GM12878 (cell line): ENCODE measurements at regions not wholly inside any gene's neighbourhood (a gene's known extent, or its start where the extent isn't known, plus 50 kb on each side); places are given as distances from the start of the nearest gene placed in this dataset.

Experiments used
- ATAC-seq: fragments of 200-7000 bp; cut with Tn5 transposase; 3 replicates; pipeline ENCODE4 v1.9.1; 2020; ENCODE audit warnings: mild to moderate bottlenecking, moderate library complexity
- BruUV-seq: library from RNA; stranded (reverse); fragments of 400-500 nt; replicated peaks from 2 replicates; lab custom pipeline; 2021; lab: Mats Ljungman, UMichigan
- CTCF ChIA-PET: fragments of 300-600 bp; sonication (Branson Sonifier 250); formaldehyde crosslinking; extraction: SDS; loops from one replicate; lab custom pipeline; 2021; ENCODE audit warnings: inconsistent platforms; lab: Yijun Ruan, JAX
- POLR2A ChIA-PET: fragments of 350-600 bp; formaldehyde crosslinking; extraction: SDS; loops from one replicate; lab custom pipeline; 2021; ENCODE audit warnings: inconsistent platforms; lab: Charles Lee
- RAD21 ChIA-PET: fragments of 300-600 bp; sonication (Branson Sonifier 250); formaldehyde crosslinking; loops from one replicate; lab custom pipeline; 2023; ENCODE audit warnings: antibody characterized with exemption; ENCODE audit not compliant: unreplicated experiment; lab: Charles Lee
- SMC1A ChIA-PET: fragments of 300-600 bp; sonication (Branson Sonifier 250); formaldehyde crosslinking; loops from one replicate; lab custom pipeline; 2023; ENCODE audit not compliant: unreplicated experiment, uncharacterized antibody; lab: Charles Lee
- DNase-seq: peaks from one replicate; pipeline ENCODE4 v3.0.0-alpha.2; 2011; ENCODE audit warnings: low read depth, low spot score
- FAIRE-seq: peaks from 3 replicates; lab custom pipeline; 2011; peaks lifted over from hg19 to GRCh38; lab: Jason Lieb, UNC
- H2AFZ ChIP-seq: 2 replicates; pipeline ENCODE4 v1.6.0; 2011; ENCODE audit warnings: low read depth, low read length, control low read depth; ENCODE audit not compliant: control insufficient read depth
- H3K27ac ChIP-seq: 2 replicates; pipeline ENCODE4 v1.5.1; 2011; ENCODE audit warnings: control low read depth; ENCODE audit not compliant: control insufficient read depth, insufficient read depth
- H3K27me3 ChIP-seq, 2 experiments: replicated peaks in 1 of 2; 2 replicates each; pipeline versions ENCODE4 v1.6.0 to v1.6.1; 2011; ENCODE audit warnings: low read length in 1 of 2; ENCODE audit not compliant: control insufficient read depth in 2 of 2, insufficient read depth in 2 of 2
- H3K36me3 ChIP-seq, 2 experiments: 2 replicates each; pipeline ENCODE4 v1.5.1; 2011; ENCODE audit warnings: low read length in 1 of 2; ENCODE audit not compliant: control insufficient read depth in 2 of 2, insufficient read depth in 2 of 2
- H3K4me1 ChIP-seq: 2 replicates; pipeline ENCODE4 v1.6.1; 2011; ENCODE audit warnings: mild to moderate bottlenecking, low read length, moderate library complexity, mixed read lengths; ENCODE audit not compliant: control insufficient read depth, insufficient read depth
- H3K4me2 ChIP-seq: 2 replicates; pipeline ENCODE4 v1.6.0; 2011; ENCODE audit warnings: control low read depth; ENCODE audit not compliant: control insufficient read depth, insufficient read depth
- H3K4me3 ChIP-seq: fragments of 200-600 bp; sonication (generic); 2 replicates; pipeline ENCODE4 v1.5.1; 2016
- H3K79me2 ChIP-seq: 2 replicates; pipeline ENCODE4 v1.6.0; 2011; ENCODE audit warnings: low read length; ENCODE audit not compliant: control insufficient read depth, insufficient read depth
- H3K9ac ChIP-seq: 2 replicates; pipeline ENCODE4 v1.8.0; 2011; ENCODE audit warnings: low read length, control low read depth, mixed read lengths; ENCODE audit not compliant: control insufficient read depth, insufficient read depth
- H3K9me3 ChIP-seq: replicated peaks from 3 replicates; pipeline ENCODE4 v1.5.1; 2011; ENCODE audit warnings: mild to moderate bottlenecking, low read length; ENCODE audit not compliant: control insufficient read depth, insufficient read depth
- H4K20me1 ChIP-seq: 2 replicates; pipeline ENCODE4 v1.6.0; 2011; ENCODE audit not compliant: control insufficient read depth, insufficient read depth
- ASH2L ChIP-seq: fragments of 300-600, 200-600 bp; sonication (generic); IDR thresholded peaks from 2 replicates; pipeline ENCODE4 v1.6.1; 2017; ENCODE audit warnings: low read depth, mild to moderate bottlenecking, borderline replicate concordance
- HDAC2 ChIP-seq: fragments of 200-600 bp; sonication (generic); IDR thresholded peaks from 2 replicates; pipeline ENCODE4 v1.6.1; 2017
- MTA3 ChIP-seq: IDR thresholded peaks from 2 replicates; pipeline ENCODE4 v1.6.1; 2012; ENCODE audit warnings: low read length, inconsistent platforms, borderline replicate concordance
- NFYA ChIP-seq: IDR thresholded peaks from 2 replicates; pipeline ENCODE4 v1.6.1; 2011; ENCODE audit warnings: low read depth, mild to moderate bottlenecking, low read length, improper control_type of control experiment, borderline replicate concordance
- NRF1 ChIP-seq: conservative IDR thresholded peaks from 2 replicates; pipeline ENCODE4 v1.6.1; 2011; ENCODE audit warnings: mild to moderate bottlenecking, low read depth, low read length, improper control_type of control experiment
- RELA ChIP-seq: fragments of 450-650 bp; IDR thresholded peaks from 2 replicates; pipeline ENCODE4 v1.8.0; 2014; ENCODE audit warnings: borderline replicate concordance; ENCODE audit not compliant: partially characterized antibody
- SIN3A ChIP-seq: IDR thresholded peaks from 2 replicates; pipeline ENCODE4 v1.6.1; 2012; ENCODE audit warnings: low read depth, low read length, improper control_type of control experiment
- SMAD5 ChIP-seq: IDR thresholded peaks from 2 replicates; pipeline ENCODE4 v1.6.1; 2016; ENCODE audit warnings: antibody characterized with exemption, low read depth
- SPI1 ChIP-seq: IDR thresholded peaks from 2 replicates; pipeline ENCODE4 v1.6.1; 2011; ENCODE audit warnings: low read depth, mild to moderate bottlenecking, low read length, moderate library complexity, borderline replicate concordance; ENCODE audit not compliant: insufficient read depth
- SUPT20H ChIP-seq: IDR thresholded peaks from 2 replicates; pipeline ENCODE4 v1.6.1; 2011; ENCODE audit warnings: low read depth, mild to moderate bottlenecking, low read length, moderate library complexity, borderline replicate concordance; ENCODE audit not compliant: control insufficient read depth
- WGBS: methylation state at CpG from one replicate; pipeline ENCODE4 v1.1.6; 2016; ENCODE audit warnings: low lambda C conversion rate; ENCODE audit not compliant: insufficient replicate concordance, insufficient coverage; ENCODE audit errors: missing lambda C conversion rate; 5-methylcytosine and 5-hydroxymethylcytosine counted together
- in situ Hi-C: fragments of 300-500 bp; cut with MboI; formaldehyde crosslinking; loops from 9 replicates; pipeline ENCODE4 v1.14.3; 2018; ENCODE audit warnings: mixed read lengths
- intact Hi-C: fragments of 100-400 bp; cut with micrococcal nuclease; formaldehyde crosslinking; loops from one replicate; pipeline ENCODE4 v1.14.2; 2022; ENCODE audit not compliant: unreplicated experiment
- TF ChIP-seq, protein P1 (sequence below): fragments of 450-650 bp; IDR thresholded peaks from 2 replicates; pipeline ENCODE4 v1.6.1; 2017; ENCODE audit warnings: low read depth, mild to moderate bottlenecking, moderate library complexity
- TF ChIP-seq, protein P2 (sequence below): IDR thresholded peaks from 2 replicates; pipeline ENCODE4 v1.6.1; 2011; ENCODE audit warnings: borderline replicate concordance, low read depth, mild to moderate bottlenecking, moderate library complexity, mixed read lengths, low read length; ENCODE audit not compliant: insufficient read depth; ENCODE audit errors: extremely low read length
- TF ChIP-seq, protein P3 (sequence below): fragments of 450-650 bp; IDR thresholded peaks from 2 replicates; pipeline ENCODE4 v1.6.1; 2018; ENCODE audit warnings: mild to moderate bottlenecking, low read depth, moderate library complexity; ENCODE audit not compliant: partially characterized antibody
- TF ChIP-seq, protein P4 (sequence below): IDR thresholded peaks from 2 replicates; pipeline ENCODE4 v1.6.1; 2012; ENCODE audit warnings: low read length, inconsistent platforms
- TF ChIP-seq, protein P5 (sequence below): fragments of 450-650 bp; IDR thresholded peaks from 2 replicates; pipeline ENCODE4 v1.6.1; 2014; ENCODE audit warnings: mild to moderate bottlenecking
- TF ChIP-seq, protein P6 (sequence below): IDR thresholded peaks from 2 replicates; pipeline ENCODE4 v1.6.1; 2011; ENCODE audit warnings: low read depth, low read length, improper control_type of control experiment, borderline replicate concordance

DNA sequence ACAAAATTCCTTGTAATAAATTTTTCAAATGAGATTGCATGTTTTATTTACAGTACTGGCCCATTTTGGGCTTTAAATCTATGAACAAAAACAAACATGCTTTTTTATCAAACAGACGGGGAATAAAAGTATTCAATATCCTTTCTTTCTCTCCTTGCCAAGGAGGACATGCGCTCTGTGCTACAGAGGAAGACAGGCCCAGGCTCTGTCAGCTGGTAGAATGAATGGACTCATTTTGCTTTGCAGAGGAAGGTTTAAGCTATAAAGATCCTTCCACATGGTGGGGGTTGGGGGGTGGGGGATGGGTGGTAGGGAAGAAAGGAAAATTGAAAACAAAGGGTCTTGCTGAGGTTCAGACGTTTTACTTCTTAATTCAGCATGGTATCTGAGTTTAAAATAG lies 575.6 kb downstream of the INSC start:
- WGBS: 48% methylated on average over 3 of the region's 3 CpGs
- no peak overlapping the region for H3K27ac ChIP-seq
- ChIA-PET RAD21 (no interaction called here), CTCF (no interaction called here), POLR2A (no interaction called here), SMC1A (no interaction called here)
- FAIRE-seq (no peak), DNase-seq (no peak), ATAC-seq (no peak)
- H3K4me1 ChIP-seq: no peaks in the 10 kb centered on the region
- no peaks in the 10 kb centered on the region for H3K9me3 ChIP-seq
- no peak overlapping the region for H3K9ac ChIP-seq
- H2AFZ ChIP-seq: no peak overlapping the region
- H4K20me1 ChIP-seq: no peaks in the 10 kb centered on the region
- H3K27me3 ChIP-seq: no peaks in the 10 kb centered on the region
- H3K36me3 ChIP-seq: no peaks in the 10 kb centered on the region
- H3K4me3 ChIP-seq: no peak overlapping the region
- no TSS peak for BruUV-seq
- H3K4me2 ChIP-seq: no peak overlapping the region
- in situ Hi-C loops: no loop called here
- no peaks in the 10 kb centered on the region for H3K79me2 ChIP-seq
- intact Hi-C loops: no loop called here
- TF ChIP-seq, protein P1, sequence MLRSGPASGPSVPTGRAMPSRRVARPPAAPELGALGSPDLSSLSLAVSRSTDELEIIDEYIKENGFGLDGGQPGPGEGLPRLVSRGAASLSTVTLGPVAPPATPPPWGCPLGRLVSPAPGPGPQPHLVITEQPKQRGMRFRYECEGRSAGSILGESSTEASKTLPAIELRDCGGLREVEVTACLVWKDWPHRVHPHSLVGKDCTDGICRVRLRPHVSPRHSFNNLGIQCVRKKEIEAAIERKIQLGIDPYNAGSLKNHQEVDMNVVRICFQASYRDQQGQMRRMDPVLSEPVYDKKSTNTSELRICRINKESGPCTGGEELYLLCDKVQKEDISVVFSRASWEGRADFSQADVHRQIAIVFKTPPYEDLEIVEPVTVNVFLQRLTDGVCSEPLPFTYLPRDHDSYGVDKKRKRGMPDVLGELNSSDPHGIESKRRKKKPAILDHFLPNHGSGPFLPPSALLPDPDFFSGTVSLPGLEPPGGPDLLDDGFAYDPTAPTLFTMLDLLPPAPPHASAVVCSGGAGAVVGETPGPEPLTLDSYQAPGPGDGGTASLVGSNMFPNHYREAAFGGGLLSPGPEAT: no peak
- TF ChIP-seq SUPT20H (no peak), HDAC2 (no peak), NFYA (no peak), SPI1 (no peak), RELA (no peak), SIN3A (no peak), ASH2L (no peak), NRF1 (no peak), MTA3 (no peak), SMAD5 (no peak)
- TF ChIP-seq, protein P2, sequence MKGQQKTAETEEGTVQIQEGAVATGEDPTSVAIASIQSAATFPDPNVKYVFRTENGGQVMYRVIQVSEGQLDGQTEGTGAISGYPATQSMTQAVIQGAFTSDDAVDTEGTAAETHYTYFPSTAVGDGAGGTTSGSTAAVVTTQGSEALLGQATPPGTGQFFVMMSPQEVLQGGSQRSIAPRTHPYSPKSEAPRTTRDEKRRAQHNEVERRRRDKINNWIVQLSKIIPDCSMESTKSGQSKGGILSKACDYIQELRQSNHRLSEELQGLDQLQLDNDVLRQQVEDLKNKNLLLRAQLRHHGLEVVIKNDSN: no peak
- TF ChIP-seq, protein P3, sequence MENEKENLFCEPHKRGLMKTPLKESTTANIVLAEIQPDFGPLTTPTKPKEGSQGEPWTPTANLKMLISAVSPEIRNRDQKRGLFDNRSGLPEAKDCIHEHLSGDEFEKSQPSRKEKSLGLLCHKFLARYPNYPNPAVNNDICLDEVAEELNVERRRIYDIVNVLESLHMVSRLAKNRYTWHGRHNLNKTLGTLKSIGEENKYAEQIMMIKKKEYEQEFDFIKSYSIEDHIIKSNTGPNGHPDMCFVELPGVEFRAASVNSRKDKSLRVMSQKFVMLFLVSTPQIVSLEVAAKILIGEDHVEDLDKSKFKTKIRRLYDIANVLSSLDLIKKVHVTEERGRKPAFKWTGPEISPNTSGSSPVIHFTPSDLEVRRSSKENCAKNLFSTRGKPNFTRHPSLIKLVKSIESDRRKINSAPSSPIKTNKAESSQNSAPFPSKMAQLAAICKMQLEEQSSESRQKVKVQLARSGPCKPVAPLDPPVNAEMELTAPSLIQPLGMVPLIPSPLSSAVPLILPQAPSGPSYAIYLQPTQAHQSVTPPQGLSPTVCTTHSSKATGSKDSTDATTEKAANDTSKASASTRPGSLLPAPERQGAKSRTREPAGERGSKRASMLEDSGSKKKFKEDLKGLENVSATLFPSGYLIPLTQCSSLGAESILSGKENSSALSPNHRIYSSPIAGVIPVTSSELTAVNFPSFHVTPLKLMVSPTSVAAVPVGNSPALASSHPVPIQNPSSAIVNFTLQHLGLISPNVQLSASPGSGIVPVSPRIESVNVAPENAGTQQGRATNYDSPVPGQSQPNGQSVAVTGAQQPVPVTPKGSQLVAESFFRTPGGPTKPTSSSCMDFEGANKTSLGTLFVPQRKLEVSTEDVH: no peak
- TF ChIP-seq, protein P4, sequence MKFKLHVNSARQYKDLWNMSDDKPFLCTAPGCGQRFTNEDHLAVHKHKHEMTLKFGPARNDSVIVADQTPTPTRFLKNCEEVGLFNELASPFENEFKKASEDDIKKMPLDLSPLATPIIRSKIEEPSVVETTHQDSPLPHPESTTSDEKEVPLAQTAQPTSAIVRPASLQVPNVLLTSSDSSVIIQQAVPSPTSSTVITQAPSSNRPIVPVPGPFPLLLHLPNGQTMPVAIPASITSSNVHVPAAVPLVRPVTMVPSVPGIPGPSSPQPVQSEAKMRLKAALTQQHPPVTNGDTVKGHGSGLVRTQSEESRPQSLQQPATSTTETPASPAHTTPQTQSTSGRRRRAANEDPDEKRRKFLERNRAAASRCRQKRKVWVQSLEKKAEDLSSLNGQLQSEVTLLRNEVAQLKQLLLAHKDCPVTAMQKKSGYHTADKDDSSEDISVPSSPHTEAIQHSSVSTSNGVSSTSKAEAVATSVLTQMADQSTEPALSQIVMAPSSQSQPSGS: no peak
- TF ChIP-seq, protein P5, sequence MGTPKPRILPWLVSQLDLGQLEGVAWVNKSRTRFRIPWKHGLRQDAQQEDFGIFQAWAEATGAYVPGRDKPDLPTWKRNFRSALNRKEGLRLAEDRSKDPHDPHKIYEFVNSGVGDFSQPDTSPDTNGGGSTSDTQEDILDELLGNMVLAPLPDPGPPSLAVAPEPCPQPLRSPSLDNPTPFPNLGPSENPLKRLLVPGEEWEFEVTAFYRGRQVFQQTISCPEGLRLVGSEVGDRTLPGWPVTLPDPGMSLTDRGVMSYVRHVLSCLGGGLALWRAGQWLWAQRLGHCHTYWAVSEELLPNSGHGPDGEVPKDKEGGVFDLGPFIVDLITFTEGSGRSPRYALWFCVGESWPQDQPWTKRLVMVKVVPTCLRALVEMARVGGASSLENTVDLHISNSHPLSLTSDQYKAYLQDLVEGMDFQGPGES: no peak
- TF ChIP-seq, protein P6, sequence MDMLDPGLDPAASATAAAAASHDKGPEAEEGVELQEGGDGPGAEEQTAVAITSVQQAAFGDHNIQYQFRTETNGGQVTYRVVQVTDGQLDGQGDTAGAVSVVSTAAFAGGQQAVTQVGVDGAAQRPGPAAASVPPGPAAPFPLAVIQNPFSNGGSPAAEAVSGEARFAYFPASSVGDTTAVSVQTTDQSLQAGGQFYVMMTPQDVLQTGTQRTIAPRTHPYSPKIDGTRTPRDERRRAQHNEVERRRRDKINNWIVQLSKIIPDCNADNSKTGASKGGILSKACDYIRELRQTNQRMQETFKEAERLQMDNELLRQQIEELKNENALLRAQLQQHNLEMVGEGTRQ: no peak
